A673 (cell line): ENCODE measurements at regions not wholly inside any gene's neighbourhood (a gene's known extent, or its start where the extent isn't known, plus 50 kb on each side); places are given as distances from the start of the nearest gene placed in this dataset.

Experiments used
- BruUV-seq: library from RNA; stranded (reverse); fragments of 400-500 nt; replicated peaks from 2 replicates; lab custom pipeline; 2021; lab: Mats Ljungman, UMichigan
- CTCF ChIA-PET: fragments of 300-600 bp; sonication (Branson Sonifier 250); formaldehyde crosslinking; loops from one replicate; lab custom pipeline; 2022; ENCODE audit warnings: antibody characterized with exemption; lab: Charles Lee
- POLR2A ChIA-PET: fragments of 300-600 bp; sonication (Branson Sonifier 250); formaldehyde crosslinking; loops from one replicate; lab custom pipeline; 2022; ENCODE audit warnings: antibody characterized with exemption; ENCODE audit not compliant: low non-redundant PET; lab: Charles Lee
- DNase-seq: peaks from one replicate; pipeline ENCODE4 v3.0.0-alpha.2; 2015; ENCODE audit warnings: low spot score
- H3K27ac ChIP-seq: fragments of 200-600 bp; sonication (generic); 2 replicates; pipeline ENCODE4 v1.5.1; 2016; ENCODE audit warnings: mixed run types, low read depth, mild to moderate bottlenecking, mixed read lengths, antibody characterized with exemption, low read length; ENCODE audit not compliant: poor library complexity, severe bottlenecking
- H3K27me3 ChIP-seq: fragments of 200-600 bp; sonication (generic); replicated peaks from 2 replicates; pipeline ENCODE4 v1.6.1; 2017; ENCODE audit warnings: mixed run types, low read depth, mild to moderate bottlenecking, mixed read lengths, antibody characterized with exemption, low read length; ENCODE audit not compliant: insufficient read depth, poor library complexity
- H3K36me3 ChIP-seq: fragments of 200-600 bp; sonication (generic); 2 replicates; pipeline ENCODE4 v1.6.1; 2016; ENCODE audit warnings: mixed run types, mild to moderate bottlenecking, mixed read lengths, antibody characterized with exemption, low read length; ENCODE audit not compliant: insufficient read depth, poor library complexity, severe bottlenecking
- H3K4me1 ChIP-seq: fragments of 200-600 bp; sonication (generic); 2 replicates; pipeline ENCODE4 v1.6.1; 2017; ENCODE audit warnings: mixed run types, mild to moderate bottlenecking, mixed read lengths, antibody characterized with exemption, low read length; ENCODE audit not compliant: insufficient read depth, poor library complexity, severe bottlenecking
- H3K4me3 ChIP-seq: fragments of 200-600 bp; sonication (generic); 2 replicates; pipeline ENCODE4 v1.5.1; 2016; ENCODE audit warnings: low read depth, mixed run types, mild to moderate bottlenecking, mixed read lengths, low read length; ENCODE audit not compliant: poor library complexity, severe bottlenecking
- H3K9me3 ChIP-seq: fragments of 200-600 bp; sonication (generic); 2 replicates; pipeline ENCODE4 v1.6.1; 2016; ENCODE audit warnings: mixed run types, low read depth, mild to moderate bottlenecking, mixed read lengths, antibody characterized with exemption, low read length; ENCODE audit not compliant: poor library complexity, severe bottlenecking
- EZH2 ChIP-seq: fragments of 200-600 bp; sonication (generic); IDR thresholded peaks from 2 replicates; pipeline ENCODE4 v1.6.1; 2017; ENCODE audit warnings: borderline replicate concordance, low read depth, mild to moderate bottlenecking, mixed read lengths, antibody characterized with exemption, low read length; ENCODE audit not compliant: poor library complexity, severe bottlenecking
- intact Hi-C: fragments of 100-400 bp; cut with micrococcal nuclease; formaldehyde crosslinking; loops from one replicate; pipeline ENCODE4 v1.10.0; 2022; ENCODE audit not compliant: unreplicated experiment
- TF ChIP-seq, protein P1 (sequence below): fragments of 300-800, 200-600 bp; sonication (generic); conservative IDR thresholded peaks from 2 replicates; pipeline ENCODE4 v1.5.1; 2017; ENCODE audit warnings: low read depth, mild to moderate bottlenecking, antibody characterized with exemption, low read length, moderate library complexity, mixed read lengths

DNA sequence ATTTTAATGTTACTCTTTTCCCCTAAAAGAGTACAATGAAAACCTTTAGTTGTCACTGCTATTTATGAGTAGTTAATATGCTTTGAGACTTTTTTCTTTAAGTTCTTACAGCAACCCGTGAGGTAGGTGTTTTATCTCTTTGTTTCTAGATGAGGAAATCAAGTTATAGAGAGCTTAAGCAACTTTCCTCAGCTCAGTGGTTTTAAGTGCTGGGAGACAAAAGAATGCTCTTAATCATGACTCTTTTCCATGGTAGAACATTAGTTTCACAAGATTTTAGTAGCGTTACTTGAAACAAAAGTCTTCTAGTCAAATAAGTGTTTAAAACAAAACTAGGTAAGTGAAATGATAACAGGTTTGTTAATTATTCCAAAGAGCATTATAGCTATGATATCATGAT lies 354.7 kb upstream of the PITX2 start:
- DNase-seq: no peak
- BruUV-seq: no TSS peak
- H3K27ac ChIP-seq: no peak overlapping the region
- no peaks in the 10 kb centered on the region for H3K4me1 ChIP-seq
- ChIA-PET POLR2A (no interaction called here), CTCF (no interaction called here)
- no peaks in the 10 kb centered on the region for H3K9me3 ChIP-seq
- intact Hi-C loops: no loop called here
- no peak overlapping the region for H3K4me3 ChIP-seq
- TF ChIP-seq, protein P1, sequence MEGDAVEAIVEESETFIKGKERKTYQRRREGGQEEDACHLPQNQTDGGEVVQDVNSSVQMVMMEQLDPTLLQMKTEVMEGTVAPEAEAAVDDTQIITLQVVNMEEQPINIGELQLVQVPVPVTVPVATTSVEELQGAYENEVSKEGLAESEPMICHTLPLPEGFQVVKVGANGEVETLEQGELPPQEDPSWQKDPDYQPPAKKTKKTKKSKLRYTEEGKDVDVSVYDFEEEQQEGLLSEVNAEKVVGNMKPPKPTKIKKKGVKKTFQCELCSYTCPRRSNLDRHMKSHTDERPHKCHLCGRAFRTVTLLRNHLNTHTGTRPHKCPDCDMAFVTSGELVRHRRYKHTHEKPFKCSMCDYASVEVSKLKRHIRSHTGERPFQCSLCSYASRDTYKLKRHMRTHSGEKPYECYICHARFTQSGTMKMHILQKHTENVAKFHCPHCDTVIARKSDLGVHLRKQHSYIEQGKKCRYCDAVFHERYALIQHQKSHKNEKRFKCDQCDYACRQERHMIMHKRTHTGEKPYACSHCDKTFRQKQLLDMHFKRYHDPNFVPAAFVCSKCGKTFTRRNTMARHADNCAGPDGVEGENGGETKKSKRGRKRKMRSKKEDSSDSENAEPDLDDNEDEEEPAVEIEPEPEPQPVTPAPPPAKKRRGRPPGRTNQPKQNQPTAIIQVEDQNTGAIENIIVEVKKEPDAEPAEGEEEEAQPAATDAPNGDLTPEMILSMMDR: no peak
- TF ChIP-seq EZH2: no peak
- H3K36me3 ChIP-seq: no peaks in the 10 kb centered on the region
- H3K27me3 ChIP-seq: no peaks in the 10 kb centered on the region

DNA sequence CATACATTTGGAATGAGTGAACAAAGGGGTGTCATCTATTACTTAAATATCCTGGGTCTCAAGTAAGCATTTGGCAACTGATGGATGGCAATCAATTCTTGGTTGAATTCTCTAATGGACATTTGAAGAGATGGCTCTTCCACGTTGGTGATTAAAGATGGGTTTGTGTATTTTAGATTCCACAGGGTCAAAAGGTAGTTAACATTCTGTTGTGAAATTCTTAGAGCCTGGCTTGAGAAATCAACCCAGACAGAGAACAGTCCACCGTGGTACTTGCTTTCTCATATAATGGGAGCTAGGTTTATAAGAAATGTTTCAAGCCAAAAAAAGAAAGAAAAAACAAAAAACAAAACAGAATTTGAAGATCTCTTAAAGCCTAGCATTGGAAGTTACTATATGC lies 355.9 kb upstream of the PITX2 start:
- CTCF ChIA-PET: no interaction called here
- DNase-seq: no peak
- TF ChIP-seq EZH2: no peak
- TF ChIP-seq, protein P1: no peak

DNA sequence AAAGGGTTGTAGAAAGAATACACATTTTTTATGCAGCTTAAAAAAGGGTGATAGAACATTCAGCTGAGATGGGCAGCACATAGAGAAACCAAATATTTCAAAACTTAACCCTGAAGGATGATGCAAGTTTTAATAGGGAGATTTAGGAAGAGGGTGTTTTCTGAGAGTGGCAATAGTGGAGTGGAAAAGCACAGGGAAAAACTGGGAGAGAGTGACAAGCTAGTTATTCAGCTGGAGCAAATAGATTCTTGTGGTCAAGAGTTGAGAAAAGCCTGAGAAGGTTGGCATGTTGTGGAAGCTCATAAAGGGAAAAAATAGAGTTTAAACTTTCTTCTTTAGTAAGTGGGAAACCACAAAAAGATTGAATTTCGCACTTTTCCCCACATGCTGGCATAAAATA lies 359.6 kb upstream of the PITX2 start:
- Histone ChIP-seq H3K27me3 (no peaks in the 10 kb centered on the region), H3K4me1 (no peaks in the 10 kb centered on the region), H3K27ac (no peak overlapping the region), H3K4me3 (no peak overlapping the region), H3K36me3 (no peaks in the 10 kb centered on the region), H3K9me3 (no peaks in the 10 kb centered on the region)
- CTCF ChIA-PET: no interaction called here
- POLR2A ChIA-PET: no interaction called here
- intact Hi-C loops: no loop called here
- BruUV-seq: no TSS peak
- TF ChIP-seq EZH2: no peak
- TF ChIP-seq, protein P1: no peak
- DNase-seq: no peak

More for the DNA sequence above, 355.9 kb upstream of the PITX2 start:
- H3K27ac ChIP-seq: no peak overlapping the region
- no TSS peak for BruUV-seq
- intact Hi-C loops: no loop called here
- no peak overlapping the region for H3K4me3 ChIP-seq
- H3K36me3 ChIP-seq: no peaks in the 10 kb centered on the region
- H3K9me3 ChIP-seq: no peaks in the 10 kb centered on the region
- POLR2A ChIA-PET: no interaction called here
- no peaks in the 10 kb centered on the region for H3K4me1 ChIP-seq
- no peaks in the 10 kb centered on the region for H3K27me3 ChIP-seq
